NT2/D1 (cell line): ENCODE measurements at regions not wholly inside any gene's neighbourhood (a gene's known extent, or its start where the extent isn't known, plus 50 kb on each side); places are given as distances from the start of the nearest gene placed in this dataset.

Source experiments
- SUZ12 ChIP-seq: IDR thresholded peaks from 2 replicates; pipeline ENCODE4 v1.6.1; 2011; ENCODE audit not compliant: insufficient read length, insufficient read depth; ENCODE audit errors: extremely low read depth
- YY1 ChIP-seq: IDR thresholded peaks from 2 replicates; pipeline ENCODE4 v1.6.1; 2011; ENCODE audit not compliant: insufficient read length, insufficient read depth
- ZNF274 ChIP-seq: IDR thresholded peaks from 2 replicates; pipeline ENCODE4 v1.6.1; 2011; ENCODE audit warnings: mild to moderate bottlenecking, low read depth, low read length

GRCh38 chr1:82227306-82228095 lies 426.8 kb downstream of the ADGRL2 start:
- TF ChIP-seq ZNF274: no peak
- TF ChIP-seq SUZ12: no peak
- no peak for TF ChIP-seq YY1
